AG09309 (cell line): ENCODE measurements at regions not wholly inside any gene's neighbourhood (a gene's known extent, or its start where the extent isn't known, plus 50 kb on each side); places are given as distances from the start of the nearest gene placed in this dataset.

Experiments
- DNase-seq: peaks from one replicate; pipeline ENCODE4 v3.0.0-alpha.2; 2010; ENCODE audit warnings: low read depth
- H3K4me3 ChIP-seq: 2 replicates; pipeline ENCODE4 v1.5.1; 2011; ENCODE audit warnings: mild to moderate bottlenecking, low read depth, low read length, moderate library complexity; ENCODE audit not compliant: control insufficient read depth
- CTCF ChIP-seq: IDR thresholded peaks from 2 replicates; pipeline ENCODE4 v1.5.1; 2011; ENCODE audit warnings: mild to moderate bottlenecking, low read depth, low read length, inconsistent platforms; ENCODE audit not compliant: insufficient read depth, control insufficient read depth; ENCODE audit errors: missing control alignments

GRCh38 chr7:156175003-156175402, 362.7 kb upstream of the SHH start:
- no peak for DNase-seq
- TF ChIP-seq CTCF: no peak

GRCh38 chr7:156174428-156174827, 362.2 kb upstream of the SHH start:
- no peak for DNase-seq
- no peak for TF ChIP-seq CTCF
- H3K4me3 ChIP-seq: no peak overlapping the region

More at GRCh38 chr7:156175003-156175402, 362.7 kb upstream of the SHH start:
- H3K4me3 ChIP-seq: no peak overlapping the region

GRCh38 chr7:156173748-156174353, 361.6 kb upstream of the SHH start:
- no peak for DNase-seq
- TF ChIP-seq CTCF: no peak
- H3K4me3 ChIP-seq: no peak overlapping the region

- no peak overlapping the region for H3K4me3 ChIP-seq
- TF ChIP-seq CTCF: no peak
- no peak for DNase-seq
Measured at GRCh38 chr7:156173346-156173745, 361.1 kb upstream of the SHH start.

GRCh38 chr7:156172638-156173037, 360.4 kb upstream of the SHH start:
- no peak overlapping the region for H3K4me3 ChIP-seq
- DNase-seq: no peak
- TF ChIP-seq CTCF: no peak

- no peak for TF ChIP-seq CTCF
- H3K4me3 ChIP-seq: no peak overlapping the region
- no peak for DNase-seq
Measured at GRCh38 chr7:156169474-156170370, 357.5 kb upstream of the SHH start.
